ENCODE measurements at regions not wholly inside any gene's neighbourhood (a gene's known extent, or its start where the extent isn't known, plus 50 kb on each side); places are given as distances from the start of the nearest gene placed in this dataset.

- H3K4me1 ChIP-seq (ENCODE audit: insufficient read depth) = no peaks in the 10 kb centered on the region
- H3K4me2 ChIP-seq (ENCODE audit: unreplicated experiment) = no peak overlapping the region
- DNase-seq = no peak
- H3F3A ChIP-seq (ENCODE audit: insufficient read depth) = no peaks in the 10 kb centered on the region
- in situ Hi-C loops (cut with MboI) = no loop called here
- H3K4me3 ChIP-seq = no peak overlapping the region
- WGBS, 2 experiments (ENCODE audit: low coverage in 1 of 2, low lambda C conversion rate in 2 of 2, missing lambda C conversion rate in 2 of 2) = 46 to 57% methylated on average over 8 of the region's 8 CpGs
- no peak overlapping the region for H3K9ac ChIP-seq
- H2AFZ ChIP-seq = no peak overlapping the region
- H3K27me3 ChIP-seq (replicated peaks; ENCODE audit: insufficient read depth) = no peaks in the 10 kb centered on the region
- no peaks in the 10 kb centered on the region for H4K20me1 ChIP-seq (ENCODE audit: insufficient read depth)
- no peak for TF ChIP-seq EZH2 (IDR thresholded peaks at IDR 0.05; ENCODE audit: insufficient read depth, poor library complexity, severe bottlenecking)
- no peak for TF ChIP-seq EZH2phosphoT487 (IDR thresholded peaks at IDR 0.05; ENCODE audit: insufficient read depth, low read depth)
- H3K79me2 ChIP-seq (ENCODE audit: insufficient read depth) = no peaks in the 10 kb centered on the region
- no peak overlapping the region for H3K27ac ChIP-seq
- no peaks in the 10 kb centered on the region for H3K9me2 ChIP-seq (ENCODE audit: insufficient read depth)
- H3K36me3 ChIP-seq (ENCODE audit: low read depth) = no peaks in the 10 kb centered on the region
- H3K9me3 ChIP-seq (ENCODE audit: low read depth) = no peaks in the 10 kb centered on the region
Measured at GRCh38 chr2:122164964-122165363, 409.5 kb downstream of the TSN start.

- Histone ChIP-seq H3K4me1 (ENCODE audit: insufficient read depth) (no peaks in the 10 kb centered on the region), H3K4me3 (no peak overlapping the region), H3K27ac (no peak overlapping the region), H4K20me1 (ENCODE audit: insufficient read depth) (no peaks in the 10 kb centered on the region), H3K36me3 (ENCODE audit: low read depth) (no peaks in the 10 kb centered on the region), H3K79me2 (ENCODE audit: insufficient read depth) (no peaks in the 10 kb centered on the region), H3K4me2 (ENCODE audit: unreplicated experiment) (no peak overlapping the region), H3K27me3 (replicated peaks; ENCODE audit: insufficient read depth) (no peaks in the 10 kb centered on the region), H3K9me3 (ENCODE audit: low read depth) (no peaks in the 10 kb centered on the region), H3K9me2 (ENCODE audit: insufficient read depth) (no peaks in the 10 kb centered on the region), H2AFZ (no peak overlapping the region), H3F3A (ENCODE audit: insufficient read depth) (no peaks in the 10 kb centered on the region), H3K9ac (no peak overlapping the region)
- TF ChIP-seq EZH2phosphoT487 (IDR thresholded peaks at IDR 0.05; ENCODE audit: insufficient read depth, low read depth) = no peak
- no peak for TF ChIP-seq EZH2 (IDR thresholded peaks at IDR 0.05; ENCODE audit: insufficient read depth, poor library complexity, severe bottlenecking)
- DNase-seq = no peak
- in situ Hi-C loops (cut with MboI) = no loop called here
- WGBS, 2 experiments (ENCODE audit: low coverage in 1 of 2, low lambda C conversion rate in 2 of 2, missing lambda C conversion rate in 2 of 2) = 39 to 59% methylated on average over 5 of the region's 5 CpGs
Measured at GRCh38 chr2:122166820-122167219, 411.4 kb downstream of the TSN start.

GRCh38 chr2:122167515-122167914 lies 412.1 kb downstream of the TSN start:
- no peaks in the 10 kb centered on the region for H3K9me3 ChIP-seq (ENCODE audit: low read depth)
- H3K79me2 ChIP-seq (ENCODE audit: insufficient read depth) = no peaks in the 10 kb centered on the region
- H3K4me3 ChIP-seq = no peak overlapping the region
- no peak for TF ChIP-seq EZH2 (IDR thresholded peaks at IDR 0.05; ENCODE audit: insufficient read depth, poor library complexity, severe bottlenecking)
- TF ChIP-seq EZH2phosphoT487 (IDR thresholded peaks at IDR 0.05; ENCODE audit: insufficient read depth, low read depth) = no peak
- WGBS, 2 experiments (ENCODE audit: low coverage in 1 of 2, low lambda C conversion rate in 2 of 2, missing lambda C conversion rate in 2 of 2) = 74 to 79% methylated on average over 8 of the region's 8 CpGs
- H3K27me3 ChIP-seq (replicated peaks; ENCODE audit: insufficient read depth) = no peaks in the 10 kb centered on the region
- no peaks in the 10 kb centered on the region for H3K4me1 ChIP-seq (ENCODE audit: insufficient read depth)
- no peaks in the 10 kb centered on the region for H3F3A ChIP-seq (ENCODE audit: insufficient read depth)
- no peak overlapping the region for H3K9ac ChIP-seq
- no peaks in the 10 kb centered on the region for H4K20me1 ChIP-seq (ENCODE audit: insufficient read depth)
- no peak for DNase-seq
- no peak overlapping the region for H3K27ac ChIP-seq
- no peak overlapping the region for H3K4me2 ChIP-seq (ENCODE audit: unreplicated experiment)
- H2AFZ ChIP-seq = no peak overlapping the region
- in situ Hi-C loops (cut with MboI) = no loop called here
- no peaks in the 10 kb centered on the region for H3K36me3 ChIP-seq (ENCODE audit: low read depth)
- no peaks in the 10 kb centered on the region for H3K9me2 ChIP-seq (ENCODE audit: insufficient read depth)

GRCh38 chr2:122168799-122169198 lies 413.3 kb downstream of the TSN start:
- Histone ChIP-seq H3K4me3 (no peak overlapping the region), H3K36me3 (ENCODE audit: low read depth) (no peaks in the 10 kb centered on the region), H3K9me2 (ENCODE audit: insufficient read depth) (no peaks in the 10 kb centered on the region), H2AFZ (no peak overlapping the region), H3K9ac (no peak overlapping the region), H3K9me3 (ENCODE audit: low read depth) (no peaks in the 10 kb centered on the region), H3K4me1 (ENCODE audit: insufficient read depth) (no peaks in the 10 kb centered on the region), H3K4me2 (ENCODE audit: unreplicated experiment) (no peak overlapping the region), H3K27me3 (replicated peaks; ENCODE audit: insufficient read depth) (no peaks in the 10 kb centered on the region), H3F3A (ENCODE audit: insufficient read depth) (no peaks in the 10 kb centered on the region), H4K20me1 (ENCODE audit: insufficient read depth) (no peaks in the 10 kb centered on the region), H3K79me2 (ENCODE audit: insufficient read depth) (no peaks in the 10 kb centered on the region), H3K27ac (no peak overlapping the region)
- 60 to 65% methylated on average over 3 of the region's 3 CpGs for WGBS, 2 experiments (ENCODE audit: low coverage in 1 of 2, low lambda C conversion rate in 2 of 2, missing lambda C conversion rate in 2 of 2)
- peak; percentile 23 for DNase-seq
- no peak for TF ChIP-seq EZH2 (IDR thresholded peaks at IDR 0.05; ENCODE audit: insufficient read depth, poor library complexity, severe bottlenecking)
- TF ChIP-seq EZH2phosphoT487 (IDR thresholded peaks at IDR 0.05; ENCODE audit: insufficient read depth, low read depth) = no peak
- in situ Hi-C loops (cut with MboI) = no loop called here

- DNase-seq = peak; percentile 3
- Histone ChIP-seq H3K27ac (no peak overlapping the region), H3K27me3 (replicated peaks; ENCODE audit: insufficient read depth) (no peaks in the 10 kb centered on the region), H3F3A (ENCODE audit: insufficient read depth) (no peaks in the 10 kb centered on the region), H3K79me2 (ENCODE audit: insufficient read depth) (no peaks in the 10 kb centered on the region), H3K9me3 (ENCODE audit: low read depth) (no peaks in the 10 kb centered on the region), H3K36me3 (ENCODE audit: low read depth) (no peaks in the 10 kb centered on the region), H4K20me1 (ENCODE audit: insufficient read depth) (no peaks in the 10 kb centered on the region), H3K9ac (no peak overlapping the region), H3K4me3 (no peak overlapping the region), H3K4me2 (ENCODE audit: unreplicated experiment) (no peak overlapping the region), H3K4me1 (ENCODE audit: insufficient read depth) (no peaks in the 10 kb centered on the region), H2AFZ (no peak overlapping the region), H3K9me2 (ENCODE audit: insufficient read depth) (no peaks in the 10 kb centered on the region)
- TF ChIP-seq EZH2 (IDR thresholded peaks at IDR 0.05; ENCODE audit: insufficient read depth, poor library complexity, severe bottlenecking) (no peak), EZH2phosphoT487 (IDR thresholded peaks at IDR 0.05; ENCODE audit: insufficient read depth, low read depth) (no peak)
- 64 to 77% methylated on average over 2 of the region's 2 CpGs for WGBS, 2 experiments (ENCODE audit: low coverage in 1 of 2, low lambda C conversion rate in 2 of 2, missing lambda C conversion rate in 2 of 2)
- in situ Hi-C loops (cut with MboI) = no loop called here
Measured at GRCh38 chr2:122172812-122173211, 417.4 kb downstream of the TSN start.
